Retinal pigment epithelial cell (primary cell): ENCODE measurements at regions not wholly inside any gene's neighbourhood (a gene's known extent, or its start where the extent isn't known, plus 50 kb on each side); places are given as distances from the start of the nearest gene placed in this dataset.
"Not testable (repeated sequence)": the region's sequence is repeated elsewhere in the genome, so short reads cannot be mapped to it uniquely, and the experiment has no call there.

Experiments used
- DNase-seq: peaks from one replicate; pipeline ENCODE4 v3.0.0-alpha.2; 2010; ENCODE audit warnings: low read depth
- H3K4me3 ChIP-seq: 2 replicates; pipeline ENCODE4 v1.5.1; 2011; ENCODE audit warnings: mild to moderate bottlenecking, low read length, control low read depth, moderate library complexity
- CTCF ChIP-seq: conservative IDR thresholded peaks from 2 replicates; pipeline ENCODE4 v1.5.1; 2011; ENCODE audit warnings: low read depth, low read length, control low read depth, inconsistent platforms

- H3K4me3 ChIP-seq = no peak overlapping the region
- DNase-seq = no peak
- TF ChIP-seq CTCF = no peak
Measured at GRCh38 chr18:41645589-41646360, 309.3 kb upstream of the PIK3C3 start.

DNA sequence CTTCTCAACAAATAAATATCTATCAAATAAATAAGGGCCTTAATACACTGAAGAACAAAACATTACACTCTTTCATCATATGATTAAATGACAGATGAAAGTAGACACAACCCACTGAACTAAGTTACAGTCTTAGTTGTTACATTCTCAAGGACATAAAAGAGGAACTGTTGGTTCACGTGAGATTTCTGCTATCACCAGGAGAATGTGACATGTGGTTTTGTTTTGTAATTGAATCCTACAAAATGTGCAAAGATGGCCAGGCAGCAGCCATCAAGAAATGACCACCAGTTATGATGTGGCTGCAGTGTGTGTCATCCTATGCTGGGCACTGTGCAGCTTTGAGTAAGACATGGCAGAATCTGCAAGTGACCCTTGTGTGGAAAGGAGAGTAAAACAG lies 310.6 kb upstream of the PIK3C3 start:
- H3K4me3 ChIP-seq = no peak overlapping the region
- no peak for DNase-seq
- no peak for TF ChIP-seq CTCF

DNA sequence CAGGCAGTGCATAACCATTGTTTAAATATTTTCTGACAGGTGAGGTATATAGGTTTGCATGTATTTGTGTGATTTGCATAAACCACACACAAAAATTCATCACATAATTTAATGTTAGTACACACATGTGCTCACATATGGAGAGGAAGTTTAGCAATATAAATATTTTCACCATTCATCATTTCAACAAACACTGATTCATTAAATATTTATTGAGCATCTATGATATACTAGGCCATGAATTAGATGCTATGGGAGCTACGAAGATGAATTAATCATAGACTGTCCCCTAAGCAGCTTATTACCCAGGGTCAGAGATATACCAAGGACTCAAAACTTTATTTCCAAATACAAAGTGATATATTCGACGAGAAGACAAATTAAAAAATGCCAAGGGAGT lies 311.6 kb upstream of the PIK3C3 start:
- no peak overlapping the region for H3K4me3 ChIP-seq
- DNase-seq = no peak
- no peak for TF ChIP-seq CTCF

DNA sequence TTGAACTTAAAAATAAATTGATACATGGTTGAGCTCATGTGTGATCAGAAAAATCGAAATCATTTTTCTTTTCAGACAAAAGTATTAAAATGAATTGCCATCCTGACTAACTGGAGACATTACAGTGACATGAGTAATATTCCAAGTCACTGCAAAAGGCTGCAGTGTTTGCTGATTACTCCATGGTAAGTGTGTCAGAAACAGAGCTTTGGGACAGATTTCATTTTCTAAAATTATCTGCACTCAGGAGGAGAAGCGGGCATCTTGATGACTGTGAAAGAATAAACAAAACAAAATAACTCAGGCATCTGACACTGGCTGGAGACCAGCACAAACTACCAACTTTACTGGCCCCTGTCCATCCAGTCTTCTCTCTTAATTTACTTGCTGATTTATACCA lies 312.3 kb upstream of the PIK3C3 start:
- no peak for TF ChIP-seq CTCF
- no peak overlapping the region for H3K4me3 ChIP-seq
- no peak for DNase-seq

- no peak overlapping the region for H3K4me3 ChIP-seq
- DNase-seq = no peak
- no peak for TF ChIP-seq CTCF
Measured at GRCh38 chr18:41639218-41639617, 315.8 kb upstream of the PIK3C3 start.

DNA sequence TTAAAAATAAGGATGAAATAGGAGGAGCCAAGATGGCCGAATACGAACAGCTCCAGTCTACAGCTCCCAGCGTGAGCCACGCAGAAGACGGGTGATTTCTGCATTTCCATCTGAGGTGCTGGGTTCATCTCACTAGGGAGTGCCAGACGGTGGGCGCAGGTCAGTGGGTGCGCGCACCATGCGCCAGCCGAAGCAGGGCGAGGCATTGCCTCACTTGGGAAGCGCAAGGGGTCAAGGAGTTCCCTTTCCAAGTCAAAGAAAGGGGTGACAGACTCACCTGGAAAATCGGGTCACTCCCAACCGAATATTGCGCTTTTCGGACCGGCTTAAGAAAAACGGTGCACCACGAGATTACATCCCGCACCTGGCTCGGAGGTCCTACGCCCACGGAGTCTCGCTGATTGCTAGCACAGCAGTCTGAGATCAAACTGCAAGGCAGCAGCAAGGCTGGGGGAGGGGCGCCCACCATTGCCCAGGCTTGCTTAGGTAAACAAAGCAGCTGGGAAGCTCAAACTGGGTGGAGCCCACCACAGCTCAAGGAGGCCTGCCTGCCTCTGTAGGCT lies 323.2 kb upstream of the PIK3C3 start:
- not testable (repeated sequence) for DNase-seq, H3K4me3 ChIP-seq

- no peak for DNase-seq
- H3K4me3 ChIP-seq = no peak overlapping the region
Measured at GRCh38 chr18:41630232-41630886, 324.7 kb upstream of the PIK3C3 start.

More at GRCh38 chr18:41630232-41630886, 324.7 kb upstream of the PIK3C3 start:
- TF ChIP-seq CTCF = no peak
